ENCODE measurements at regions not wholly inside any gene's neighbourhood (a gene's known extent, or its start where the extent isn't known, plus 50 kb on each side); places are given as distances from the start of the nearest gene placed in this dataset.

DNA sequence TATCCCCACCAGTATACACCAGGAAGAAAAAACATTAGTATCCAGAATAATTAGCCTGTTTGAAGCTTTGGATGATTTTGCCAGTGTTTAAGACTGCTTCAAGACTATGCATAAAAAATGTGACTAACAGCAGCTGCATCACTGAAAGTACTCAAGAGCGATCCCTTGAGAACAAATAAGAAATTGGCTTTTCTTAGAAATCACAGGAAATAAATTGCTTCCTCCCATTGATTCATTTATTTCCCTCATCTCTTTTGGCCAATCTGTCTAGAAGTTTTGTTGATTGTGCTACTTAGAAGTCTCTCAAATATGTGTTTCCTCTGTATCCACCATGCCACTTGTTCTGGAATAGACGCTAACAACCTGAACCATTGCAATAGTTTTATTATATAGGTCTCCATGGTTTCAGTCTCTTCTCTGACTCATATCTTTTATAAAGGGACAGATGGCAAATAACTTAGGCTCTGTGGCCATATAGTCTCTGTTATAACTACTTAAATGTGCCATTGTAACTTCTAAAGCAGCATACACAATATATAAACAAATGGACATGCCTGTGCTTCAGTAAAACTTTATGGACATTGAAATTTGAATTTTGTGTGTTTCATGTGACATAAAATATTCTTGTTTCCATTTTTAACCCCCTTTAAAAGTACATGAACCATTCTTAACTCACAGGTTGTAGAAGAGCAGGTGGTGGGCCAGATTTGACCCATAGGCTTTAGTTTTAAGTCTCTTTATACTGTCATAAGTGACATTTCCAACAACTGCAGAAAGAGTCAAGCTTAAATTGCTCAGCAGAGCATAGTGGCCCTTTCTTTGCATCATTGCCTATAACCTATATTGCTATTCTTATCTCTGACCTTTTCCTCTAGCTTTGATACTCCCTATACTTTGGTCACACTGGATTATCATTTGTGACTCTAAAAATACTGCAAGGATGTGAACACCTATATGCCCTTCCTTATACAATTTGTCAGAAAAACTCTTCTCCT, 123.9 kb downstream of the MC4R start:
- TF ChIP-seq, protein P1, sequence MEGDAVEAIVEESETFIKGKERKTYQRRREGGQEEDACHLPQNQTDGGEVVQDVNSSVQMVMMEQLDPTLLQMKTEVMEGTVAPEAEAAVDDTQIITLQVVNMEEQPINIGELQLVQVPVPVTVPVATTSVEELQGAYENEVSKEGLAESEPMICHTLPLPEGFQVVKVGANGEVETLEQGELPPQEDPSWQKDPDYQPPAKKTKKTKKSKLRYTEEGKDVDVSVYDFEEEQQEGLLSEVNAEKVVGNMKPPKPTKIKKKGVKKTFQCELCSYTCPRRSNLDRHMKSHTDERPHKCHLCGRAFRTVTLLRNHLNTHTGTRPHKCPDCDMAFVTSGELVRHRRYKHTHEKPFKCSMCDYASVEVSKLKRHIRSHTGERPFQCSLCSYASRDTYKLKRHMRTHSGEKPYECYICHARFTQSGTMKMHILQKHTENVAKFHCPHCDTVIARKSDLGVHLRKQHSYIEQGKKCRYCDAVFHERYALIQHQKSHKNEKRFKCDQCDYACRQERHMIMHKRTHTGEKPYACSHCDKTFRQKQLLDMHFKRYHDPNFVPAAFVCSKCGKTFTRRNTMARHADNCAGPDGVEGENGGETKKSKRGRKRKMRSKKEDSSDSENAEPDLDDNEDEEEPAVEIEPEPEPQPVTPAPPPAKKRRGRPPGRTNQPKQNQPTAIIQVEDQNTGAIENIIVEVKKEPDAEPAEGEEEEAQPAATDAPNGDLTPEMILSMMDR (IDR thresholded peaks at IDR 0.05) = no peak
- TF ChIP-seq POLR2A (IDR thresholded peaks at IDR 0.05) = no peak

All from testis (tissue), 2 donors.